GM21423 (cell line): ENCODE measurements at regions not wholly inside any gene's neighbourhood (a gene's known extent, or its start where the extent isn't known, plus 50 kb on each side); places are given as distances from the start of the nearest gene placed in this dataset.

Experiments
- ATAC-seq: cut with Tn5 transposase; IDR thresholded peaks from one replicate; pipeline ENCODE4 v1.9.1; 2021; ENCODE audit warnings: mild to moderate bottlenecking, moderate library complexity; ENCODE audit not compliant: unreplicated experiment

- ATAC-seq = no peak
These were observed 99.7 kb upstream of the CDH8 start for GRCh38 chr16:62135911-62136310.

- no peak for ATAC-seq
These were observed 99.2 kb upstream of the CDH8 start for GRCh38 chr16:62135446-62135845.

GRCh38 chr16:62130101-62130500, 93.9 kb upstream of the CDH8 start:
- ATAC-seq = no peak

- ATAC-seq = no peak
These were observed 69.0 kb upstream of the CDH8 start for GRCh38 chr16:62105244-62105643.

GRCh38 chr16:62102588-62102987, 66.3 kb upstream of the CDH8 start:
- ATAC-seq = no peak

- ATAC-seq = no peak
These were observed 64.4 kb upstream of the CDH8 start for GRCh38 chr16:62100651-62101050.

- ATAC-seq = no peak
These were observed 53.5 kb upstream of the CDH8 start for GRCh38 chr16:62089715-62090114.

GRCh38 chr16:62088731-62089410, 52.6 kb upstream of the CDH8 start:
- ATAC-seq = no peak
